ENCODE measurements at regions not wholly inside any gene's neighbourhood (a gene's known extent, or its start where the extent isn't known, plus 50 kb on each side); places are given as distances from the start of the nearest gene placed in this dataset.

DNA sequence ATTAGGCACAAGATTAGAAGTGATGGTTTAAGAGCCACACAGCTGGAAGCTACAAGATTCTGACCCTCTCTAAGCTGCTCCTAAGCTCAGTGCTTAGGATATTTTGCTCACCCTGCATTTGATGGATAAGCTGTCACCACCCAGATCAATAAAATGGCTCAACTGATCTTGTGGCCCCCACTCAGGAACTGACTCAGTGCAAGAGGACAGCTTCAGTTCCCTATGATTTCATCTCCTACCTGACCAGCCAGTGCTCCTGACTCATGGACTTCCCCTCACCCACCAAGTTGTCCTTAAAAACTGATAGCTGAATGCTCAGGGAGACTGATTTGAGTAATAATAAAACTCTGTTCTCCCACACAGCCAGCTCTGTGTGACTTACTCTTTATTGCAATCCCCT, 833.8 kb downstream of the GRID1 start:
- TF ChIP-seq, protein P1, sequence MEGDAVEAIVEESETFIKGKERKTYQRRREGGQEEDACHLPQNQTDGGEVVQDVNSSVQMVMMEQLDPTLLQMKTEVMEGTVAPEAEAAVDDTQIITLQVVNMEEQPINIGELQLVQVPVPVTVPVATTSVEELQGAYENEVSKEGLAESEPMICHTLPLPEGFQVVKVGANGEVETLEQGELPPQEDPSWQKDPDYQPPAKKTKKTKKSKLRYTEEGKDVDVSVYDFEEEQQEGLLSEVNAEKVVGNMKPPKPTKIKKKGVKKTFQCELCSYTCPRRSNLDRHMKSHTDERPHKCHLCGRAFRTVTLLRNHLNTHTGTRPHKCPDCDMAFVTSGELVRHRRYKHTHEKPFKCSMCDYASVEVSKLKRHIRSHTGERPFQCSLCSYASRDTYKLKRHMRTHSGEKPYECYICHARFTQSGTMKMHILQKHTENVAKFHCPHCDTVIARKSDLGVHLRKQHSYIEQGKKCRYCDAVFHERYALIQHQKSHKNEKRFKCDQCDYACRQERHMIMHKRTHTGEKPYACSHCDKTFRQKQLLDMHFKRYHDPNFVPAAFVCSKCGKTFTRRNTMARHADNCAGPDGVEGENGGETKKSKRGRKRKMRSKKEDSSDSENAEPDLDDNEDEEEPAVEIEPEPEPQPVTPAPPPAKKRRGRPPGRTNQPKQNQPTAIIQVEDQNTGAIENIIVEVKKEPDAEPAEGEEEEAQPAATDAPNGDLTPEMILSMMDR (IDR thresholded peaks at IDR 0.05): no peak
- no peak for TF ChIP-seq POLR2A (IDR thresholded peaks at IDR 0.05)
- TF ChIP-seq EP300 (IDR thresholded peaks at IDR 0.05): no peak
- TF ChIP-seq POLR2AphosphoS5 (IDR thresholded peaks at IDR 0.05): no peak
